HUES48 (cell line): ENCODE measurements at regions not wholly inside any gene's neighbourhood (a gene's known extent, or its start where the extent isn't known, plus 50 kb on each side); places are given as distances from the start of the nearest gene placed in this dataset.
A peak's percentile ranks its signal among the peaks of the same experiment; 100 is the strongest.

Experiments
- H3K27ac ChIP-seq: one replicate; pipeline ENCODE4 v1.7.0; 2013; ENCODE audit warnings: low read depth, low read length, inconsistent platforms
- H3K27me3 ChIP-seq: 2 replicates; pipeline ENCODE4 v1.6.1; 2013; ENCODE audit warnings: mild to moderate bottlenecking, low read length; ENCODE audit not compliant: control insufficient read depth, insufficient read depth
- H3K36me3 ChIP-seq: 2 replicates; pipeline ENCODE4 v1.6.1; 2013; ENCODE audit warnings: low read length; ENCODE audit not compliant: control insufficient read depth, insufficient read depth
- H3K4me1 ChIP-seq: 2 replicates; pipeline ENCODE4 v1.6.1; 2013; ENCODE audit warnings: mild to moderate bottlenecking, low read length; ENCODE audit not compliant: control insufficient read depth, insufficient read depth
- H3K4me3 ChIP-seq: 2 replicates; pipeline ENCODE4 v1.5.1; 2013; ENCODE audit warnings: mild to moderate bottlenecking, low read depth, low read length
- H3K9ac ChIP-seq: 2 replicates; pipeline ENCODE4 v1.6.1; 2013; ENCODE audit warnings: mild to moderate bottlenecking, low read depth, low read length, moderate library complexity
- H3K9me3 ChIP-seq: 2 replicates; pipeline ENCODE4 v1.6.1; 2013; ENCODE audit warnings: low read length; ENCODE audit not compliant: control insufficient read depth, insufficient read depth

GRCh38 chr12:116502141-116502725 is 56.9 kb upstream of the MAP1LC3B2 start:
- Histone ChIP-seq H3K4me3 (no peak overlapping the region), H3K9me3 (no peaks in the 10 kb centered on the region), H3K27ac (no peak overlapping the region), H3K36me3 (no peaks in the 10 kb centered on the region), H3K4me1 (peaks cover 11% of the 10 kb centered on the region), H3K27me3 (no peaks in the 10 kb centered on the region), H3K9ac (no peak overlapping the region)

- H3K4me3 ChIP-seq, result no peak overlapping the region
- H3K4me1 ChIP-seq, result peaks cover 14% of the 10 kb centered on the region
- H3K36me3 ChIP-seq, result no peaks in the 10 kb centered on the region
- no peaks in the 10 kb centered on the region for H3K27me3 ChIP-seq
- no peak overlapping the region for H3K27ac ChIP-seq
- no peak overlapping the region for H3K9ac ChIP-seq
- H3K9me3 ChIP-seq, result no peaks in the 10 kb centered on the region
Observed at GRCh38 chr12:116502989-116503496, 56.1 kb upstream of the MAP1LC3B2 start.

GRCh38 chr12:116504438-116504837 is 54.7 kb upstream of the MAP1LC3B2 start:
- Histone ChIP-seq H3K4me1 (peaks cover 15% of the 10 kb centered on the region), H3K9me3 (no peaks in the 10 kb centered on the region)

GRCh38 chr12:116506697-116507064 is 52.5 kb upstream of the MAP1LC3B2 start:
- no peaks in the 10 kb centered on the region for H3K9me3 ChIP-seq
- H3K9ac ChIP-seq, result no peak overlapping the region
- H3K4me1 ChIP-seq, result peaks cover 15% of the 10 kb centered on the region
- peak overlapping the region; percentile 64 for H3K27ac ChIP-seq
- H3K4me3 ChIP-seq, result peak overlapping the region; percentile 35; the same call in 1 of the 2 replicates
- peaks cover 2% of the 10 kb centered on the region; the same call in 1 of the 2 replicates for H3K27me3 ChIP-seq
- no peaks in the 10 kb centered on the region for H3K36me3 ChIP-seq

More at GRCh38 chr12:116504438-116504837, 54.7 kb upstream of the MAP1LC3B2 start:
- Histone ChIP-seq H3K27ac (no peak overlapping the region), H3K9ac (no peak overlapping the region), H3K27me3 (peaks cover 2% of the 10 kb centered on the region; the same call in 1 of the 2 replicates), H3K36me3 (no peaks in the 10 kb centered on the region), H3K4me3 (no peak overlapping the region)

GRCh38 chr12:116508145-116509121 is 50.7 kb upstream of the MAP1LC3B2 start:
- Histone ChIP-seq H3K4me1 (peaks cover 11% of the 10 kb centered on the region), H3K27ac (peak overlapping the region; percentile 5), H3K9ac (peak overlapping the region; percentile 51; the same call in 1 of the 2 replicates), H3K9me3 (no peaks in the 10 kb centered on the region), H3K27me3 (peaks cover 2% of the 10 kb centered on the region; the same call in 1 of the 2 replicates), H3K4me3 (peak overlapping the region; percentile 72), H3K36me3 (no peaks in the 10 kb centered on the region)
